ENCODE measurements at regions not wholly inside any gene's neighbourhood (a gene's known extent, or its start where the extent isn't known, plus 50 kb on each side); places are given as distances from the start of the nearest gene placed in this dataset.

DNA sequence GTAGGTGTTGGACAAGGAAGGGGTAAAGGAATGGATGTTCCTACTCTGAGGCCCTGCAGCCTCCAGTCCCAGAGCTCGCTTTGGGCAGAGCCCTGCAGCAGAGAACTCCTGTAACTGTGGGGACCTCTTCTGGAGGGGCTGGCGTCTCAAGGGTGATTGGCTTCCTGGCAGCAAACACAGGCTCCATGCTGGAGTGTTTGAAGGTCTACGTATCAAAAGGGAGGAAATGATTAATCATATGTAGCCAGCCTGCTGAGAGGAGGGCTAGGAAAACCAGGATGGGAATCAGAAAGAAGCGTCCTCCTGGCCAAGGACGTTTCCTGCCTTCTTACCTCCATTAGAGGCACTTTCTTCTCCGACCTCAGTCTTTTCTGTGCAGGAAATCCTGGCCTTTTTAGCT, 208.5 kb downstream of the TSHZ3 start:
- TF ChIP-seq GATA2 (IDR thresholded peaks at IDR 0.05; ENCODE audit: low read depth, low read length) (no peak), GATA3 (IDR thresholded peaks at IDR 0.05; ENCODE audit: low read depth, low read length) (no peak)
